ENCODE measurements at regions not wholly inside any gene's neighbourhood (a gene's known extent, or its start where the extent isn't known, plus 50 kb on each side); places are given as distances from the start of the nearest gene placed in this dataset.
"Not testable (repeated sequence)": the region's sequence is repeated elsewhere in the genome, so short reads cannot be mapped to it uniquely, and the experiment has no call there.

DNA sequence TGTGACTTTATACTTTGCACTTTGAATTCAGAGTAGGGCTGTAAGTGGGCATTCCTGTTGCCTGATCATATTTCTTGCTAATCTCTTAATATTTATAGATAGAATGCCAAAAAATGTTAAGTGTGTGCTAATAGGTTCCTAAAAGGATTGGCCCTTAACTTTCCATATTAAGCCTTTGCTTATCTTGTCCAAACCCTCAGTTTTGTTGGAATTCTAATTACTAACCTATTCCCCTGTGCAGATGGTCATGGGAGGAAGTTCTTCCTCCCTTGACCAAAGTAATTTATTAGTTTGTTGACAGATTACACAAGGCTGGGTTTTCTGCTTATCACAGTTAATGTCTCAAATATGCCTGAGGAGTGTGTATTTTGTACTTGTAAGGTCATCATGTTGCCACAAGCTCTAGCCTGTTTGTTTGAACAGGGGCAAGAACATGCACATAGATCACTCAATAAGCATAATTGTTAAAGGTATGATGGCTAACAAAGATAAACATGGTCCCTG lies 541.1 kb upstream of the SPRY2 start:
- DNase-seq (ENCODE audit: low read depth), result no peak

DNA sequence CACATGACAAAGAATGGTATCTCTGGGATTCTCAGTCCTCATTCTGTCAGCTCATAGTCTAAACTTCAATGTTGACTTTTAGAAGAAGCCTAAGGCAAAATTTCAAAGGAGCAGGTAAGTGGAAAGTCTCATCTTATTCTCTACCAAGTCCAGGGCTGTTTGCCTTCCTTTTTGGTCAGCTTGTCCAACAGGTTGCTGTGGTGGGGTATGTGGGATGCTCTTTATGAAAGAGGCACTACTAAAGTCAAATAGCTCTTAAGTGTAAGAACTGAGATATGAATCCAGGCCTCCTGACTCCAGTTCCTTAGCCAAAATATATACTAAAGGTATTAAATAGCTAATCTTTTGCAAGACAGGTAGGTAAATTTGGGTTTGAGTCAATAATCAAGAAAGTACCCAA lies 540.6 kb upstream of the SPRY2 start:
- DNase-seq (ENCODE audit: low read depth), result no peak

DNA sequence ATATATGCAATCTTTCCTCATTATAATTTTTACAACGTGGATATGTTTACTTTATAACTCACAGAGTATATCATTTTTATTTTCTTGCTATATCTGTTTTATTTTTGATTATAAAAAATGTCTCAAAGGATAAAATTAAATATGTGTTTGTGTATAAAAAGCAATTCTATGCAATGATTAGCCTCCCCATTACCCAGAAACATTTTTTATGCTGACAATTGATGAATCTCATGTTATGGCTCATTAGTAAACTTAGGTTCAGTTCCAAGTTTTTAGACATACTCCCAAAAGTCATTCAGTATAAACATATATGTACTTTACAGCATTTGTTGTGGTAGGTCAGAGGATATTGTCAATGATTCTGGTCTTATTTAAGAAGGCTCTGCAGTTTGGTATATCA lies 540.1 kb upstream of the SPRY2 start:
- DNase-seq (ENCODE audit: low read depth), result no peak

DNA sequence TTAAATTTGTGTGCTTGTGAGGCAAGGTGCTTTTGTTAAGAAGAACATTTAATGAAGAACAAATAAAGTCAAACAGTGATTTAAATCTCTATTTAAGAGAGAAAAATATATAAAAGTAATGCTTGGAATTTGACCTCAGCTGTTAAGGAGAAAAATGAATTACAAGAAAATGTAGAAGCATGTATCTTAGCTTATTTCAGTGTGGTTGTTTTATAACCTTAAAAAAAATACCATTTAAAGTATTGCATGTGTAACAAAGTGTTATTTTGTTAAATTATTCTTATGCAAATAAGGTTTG lies 537.0 kb upstream of the SPRY2 start:
- DNase-seq (ENCODE audit: low read depth), result no peak

DNA sequence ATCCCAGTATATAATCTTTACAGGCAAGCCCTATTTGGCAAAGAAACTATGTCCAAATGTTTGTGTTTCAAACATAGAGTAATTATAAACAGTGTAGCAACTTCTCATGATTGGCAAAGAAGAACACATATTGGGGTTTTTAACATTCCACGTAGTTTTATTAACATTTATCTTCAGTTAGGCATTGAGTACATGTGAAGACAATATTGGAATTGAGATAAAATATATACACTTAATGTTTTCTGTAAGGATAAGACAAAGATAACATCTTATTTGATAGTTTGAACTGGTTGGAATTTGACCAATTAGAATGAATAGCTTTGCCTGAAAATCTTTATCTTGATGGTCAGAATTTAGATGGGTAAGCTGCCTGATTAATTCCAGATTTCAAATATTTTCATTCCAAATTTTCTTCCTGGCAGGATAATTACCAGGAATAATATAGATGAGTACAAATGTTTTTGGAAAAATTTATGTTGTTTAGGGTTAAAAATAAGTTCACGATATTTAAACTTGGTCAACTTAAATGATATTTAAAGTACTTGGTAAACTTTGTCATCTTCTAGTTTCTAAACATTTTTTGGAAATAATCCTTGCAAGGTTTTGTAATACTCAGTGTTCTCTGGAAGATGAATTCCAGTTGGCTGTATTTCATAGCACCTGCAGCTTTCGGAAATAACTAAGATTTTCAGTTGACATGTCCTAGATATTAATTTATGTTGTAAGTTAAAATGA lies 536.5 kb upstream of the SPRY2 start:
- no peak for DNase-seq (ENCODE audit: low read depth)

DNA sequence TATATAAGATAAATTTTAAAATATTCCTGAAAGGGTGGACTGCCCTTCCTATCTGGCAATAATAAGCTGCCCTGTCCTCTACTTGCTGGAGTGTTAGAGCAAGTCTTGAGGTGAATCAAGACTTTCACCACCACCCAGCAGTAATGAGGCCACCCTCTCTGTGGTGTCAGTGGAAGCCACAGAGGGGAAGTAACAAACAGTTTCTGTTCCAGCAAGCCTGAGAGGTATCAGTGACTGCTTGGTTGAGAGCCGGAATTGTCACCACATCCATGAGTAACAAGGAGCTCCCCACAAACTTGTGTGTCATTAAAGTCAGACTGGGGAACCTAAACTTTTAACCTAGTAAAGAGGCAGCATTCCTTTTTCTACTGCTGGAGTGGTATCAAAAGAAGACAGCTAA lies 532.7 kb upstream of the SPRY2 start:
- no peak for DNase-seq (ENCODE audit: low read depth)

DNA sequence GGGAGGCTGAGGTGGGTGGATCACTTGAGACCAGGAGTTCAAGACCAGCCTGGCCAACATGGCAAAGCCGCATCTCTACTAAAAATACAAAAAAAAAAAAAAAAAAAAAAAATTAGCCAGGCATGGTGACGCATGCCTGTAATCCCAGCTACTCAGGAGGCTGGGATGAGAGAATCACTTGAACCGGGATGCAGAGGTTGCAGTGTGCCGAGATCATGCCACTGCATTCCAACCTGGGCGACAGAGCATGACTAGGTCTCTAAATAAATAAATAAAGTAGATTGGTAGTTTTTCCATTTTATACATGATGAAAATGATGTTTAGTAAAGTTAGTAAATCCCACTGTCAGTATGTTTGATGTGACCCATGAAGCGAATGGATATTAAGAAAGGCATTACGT lies 531.0 kb upstream of the SPRY2 start:
- not testable (repeated sequence) for DNase-seq (ENCODE audit: low read depth)

DNA sequence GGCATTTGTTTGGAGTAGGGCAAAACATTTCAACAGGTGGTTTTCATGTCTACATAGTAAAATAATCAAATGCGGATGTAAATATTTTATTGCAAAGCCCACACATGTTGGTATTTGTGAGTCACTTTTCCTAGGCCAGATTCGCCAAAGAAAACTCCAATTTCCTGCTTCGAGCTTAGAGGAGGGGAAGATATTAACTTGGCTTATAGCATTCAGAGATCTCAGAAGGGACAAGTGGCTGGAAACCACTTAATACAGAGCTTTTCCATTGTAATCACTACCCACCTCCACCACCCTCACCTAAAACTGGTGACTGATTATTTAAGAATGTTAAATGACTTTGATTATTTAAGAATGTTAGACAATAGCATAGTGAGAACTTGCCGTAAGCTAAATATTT lies 530.6 kb upstream of the SPRY2 start:
- DNase-seq (ENCODE audit: low read depth), result peak; percentile 35

DNA sequence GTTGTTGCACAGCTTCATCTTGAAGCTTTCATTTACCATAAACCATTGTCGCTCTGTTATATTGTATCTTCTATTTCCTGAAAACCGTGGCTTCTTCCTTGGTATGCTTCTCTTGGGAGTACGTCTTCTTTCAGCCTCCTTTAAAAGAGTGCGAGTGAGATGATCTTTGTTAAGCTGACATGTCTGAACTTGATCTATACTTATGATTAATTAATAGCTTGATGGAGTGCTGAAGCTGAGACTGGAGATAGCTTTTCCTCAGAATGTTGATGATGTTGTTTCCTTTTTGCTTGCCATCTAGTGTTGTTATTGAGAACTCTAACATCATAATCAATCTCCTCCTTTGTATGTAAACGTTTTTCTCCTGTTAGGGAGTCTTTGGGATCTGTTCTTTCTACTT lies 529.3 kb upstream of the SPRY2 start:
- DNase-seq (ENCODE audit: low read depth), result no peak

DNA sequence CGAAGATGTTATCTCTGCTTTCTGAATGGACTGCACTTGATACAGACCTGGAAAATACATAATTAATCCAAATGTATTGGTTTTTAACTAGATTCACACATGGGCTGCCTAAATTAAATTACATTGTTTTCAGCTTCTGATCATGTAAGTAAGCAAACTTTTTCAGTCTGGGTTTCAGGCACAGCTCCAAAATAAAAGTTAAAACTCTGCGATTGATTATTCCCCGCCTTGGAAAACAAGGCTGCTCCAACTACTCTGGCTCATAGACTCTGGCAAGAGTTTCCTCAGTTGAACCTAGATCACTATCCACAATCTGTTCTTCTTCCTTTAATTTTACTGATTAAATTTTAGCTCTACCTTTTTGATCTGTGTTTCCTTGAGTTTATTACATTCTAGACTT lies 526.0 kb upstream of the SPRY2 start:
- DNase-seq (ENCODE audit: low read depth), result no peak

DNA sequence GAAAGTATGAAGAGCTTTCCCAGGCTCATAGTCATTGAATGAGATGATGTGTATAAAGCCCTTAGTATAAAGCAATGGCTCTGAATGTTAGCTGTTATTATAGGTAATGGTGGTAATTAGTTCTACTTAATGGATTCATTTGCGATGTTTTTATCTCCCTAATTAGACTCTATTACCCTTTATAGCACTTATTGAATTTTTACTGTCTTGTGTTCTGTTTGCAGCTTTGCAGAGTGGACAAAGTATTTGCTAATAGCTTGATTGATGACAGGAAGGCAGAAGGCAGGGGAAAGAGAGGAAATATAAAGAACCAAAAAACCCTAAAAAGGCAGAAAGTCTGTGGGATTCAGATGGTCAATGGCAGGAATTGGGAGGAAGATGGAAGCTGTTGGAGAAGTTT lies 524.4 kb upstream of the SPRY2 start:
- no peak for DNase-seq (ENCODE audit: low read depth)

DNA sequence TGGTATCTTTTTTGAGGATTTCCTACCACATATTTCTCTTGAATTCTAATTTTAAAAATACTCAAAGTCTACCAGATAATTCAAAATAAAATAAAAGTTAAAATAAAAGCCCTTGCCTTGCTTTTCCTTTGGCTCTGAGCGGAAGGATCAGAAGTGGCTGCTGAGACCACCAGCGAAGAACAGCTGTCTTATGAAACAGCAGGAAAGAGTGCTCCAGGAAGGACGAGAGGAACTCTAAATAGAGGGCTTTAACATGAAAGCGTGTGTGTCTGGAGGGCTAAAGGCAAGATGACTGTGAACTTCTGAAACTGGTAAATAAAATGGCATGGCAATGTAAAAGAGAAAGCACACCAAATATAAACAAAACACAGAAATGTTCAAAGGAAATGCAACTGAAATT lies 521.5 kb upstream of the SPRY2 start:
- DNase-seq (ENCODE audit: low read depth), result no peak

DNA sequence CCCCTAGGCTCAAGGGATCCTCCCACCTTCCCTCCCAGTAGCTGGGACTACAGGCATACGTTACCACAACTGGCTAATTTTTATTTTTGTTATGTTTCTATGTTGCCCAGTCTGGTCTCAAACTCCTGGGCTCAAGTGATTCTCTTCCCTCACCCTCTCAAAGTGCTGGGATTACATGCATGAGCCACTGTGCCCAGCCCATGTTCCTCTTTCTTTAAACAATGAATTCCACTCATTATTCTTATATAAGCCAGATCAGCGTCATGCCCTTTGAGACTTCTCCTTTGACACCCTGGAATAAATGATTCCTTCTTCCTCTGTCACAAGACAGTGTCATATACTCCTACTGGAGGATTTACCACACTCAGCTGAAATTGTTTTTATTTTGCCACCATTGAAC lies 519.9 kb upstream of the SPRY2 start:
- DNase-seq (ENCODE audit: low read depth), result no peak

DNA sequence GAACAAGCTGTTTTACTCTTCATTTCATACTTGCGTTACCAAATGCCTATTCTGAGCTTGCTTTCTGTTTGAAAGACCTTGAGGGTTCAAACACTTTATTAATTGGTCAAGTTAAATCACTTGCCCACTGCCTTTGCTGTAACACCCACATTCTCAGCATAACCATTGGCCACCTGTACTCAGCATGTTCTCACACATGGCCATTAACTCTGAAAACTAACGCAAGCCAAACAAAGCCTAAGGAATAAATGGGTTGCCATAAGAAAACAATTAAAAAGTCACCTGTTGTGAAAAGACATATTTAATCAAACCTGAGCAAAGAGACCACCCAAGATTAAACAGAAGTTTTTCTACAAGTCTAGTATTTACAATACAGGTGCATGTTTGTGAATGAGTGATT lies 517.2 kb upstream of the SPRY2 start:
- DNase-seq (ENCODE audit: low read depth), result no peak

DNA sequence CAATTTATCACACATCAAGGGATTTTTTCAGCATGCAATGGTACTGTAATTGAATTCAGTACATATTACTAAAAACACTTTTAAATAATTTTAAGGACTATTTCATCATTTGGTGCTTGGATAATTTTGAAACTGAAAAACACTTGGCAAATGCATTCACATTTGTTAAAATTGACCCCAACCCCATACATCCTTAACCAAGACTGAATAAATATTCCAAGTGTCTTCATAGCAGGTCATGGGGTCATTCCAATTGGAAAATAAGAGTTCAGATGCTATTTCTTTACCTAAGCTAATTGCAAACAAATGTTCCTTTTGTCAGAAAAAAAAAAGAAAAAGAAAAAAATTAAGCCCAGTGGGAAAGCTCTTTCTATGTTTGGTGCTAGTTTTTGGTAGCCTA lies 516.4 kb upstream of the SPRY2 start:
- DNase-seq (ENCODE audit: low read depth), result peak; percentile 57

DNA sequence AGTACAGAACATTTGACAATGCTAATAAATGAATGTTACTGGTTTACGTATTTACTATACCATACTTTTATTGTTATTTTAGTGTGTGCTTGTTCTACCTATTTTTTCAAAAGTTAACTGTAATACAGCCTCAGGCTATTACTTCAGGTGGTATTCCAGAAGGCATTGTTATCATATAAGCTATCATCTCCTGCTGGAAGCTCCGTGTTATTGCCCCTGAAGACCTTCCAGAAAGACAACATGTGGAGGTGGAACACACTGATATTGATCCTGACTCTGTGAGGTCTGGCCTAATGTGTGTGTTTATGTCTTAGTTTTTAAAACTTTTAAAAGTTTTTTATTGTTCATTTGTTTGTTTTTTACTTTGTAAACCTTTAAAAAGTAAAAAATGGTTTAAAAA lies 509.8 kb upstream of the SPRY2 start:
- DNase-seq (ENCODE audit: low read depth), result no peak

DNA sequence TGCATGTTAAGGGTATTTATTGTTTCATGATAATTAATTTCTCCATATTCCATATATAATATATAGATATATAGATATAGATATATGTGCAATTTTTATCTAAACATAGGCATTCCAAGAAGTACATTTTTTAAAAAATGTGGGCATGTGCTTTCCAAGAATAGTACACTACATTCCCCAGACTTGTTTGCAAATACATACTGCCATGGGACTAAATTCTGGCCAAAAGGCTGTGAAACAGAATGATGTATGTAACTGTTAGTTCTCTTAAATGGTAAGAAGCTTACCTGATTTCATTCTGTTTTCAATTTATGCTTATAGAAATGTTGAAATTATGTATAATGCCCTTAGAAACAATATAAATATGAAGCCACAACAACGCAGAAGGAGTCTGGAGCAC lies 503.2 kb upstream of the SPRY2 start:
- DNase-seq (ENCODE audit: low read depth), result no peak

DNA sequence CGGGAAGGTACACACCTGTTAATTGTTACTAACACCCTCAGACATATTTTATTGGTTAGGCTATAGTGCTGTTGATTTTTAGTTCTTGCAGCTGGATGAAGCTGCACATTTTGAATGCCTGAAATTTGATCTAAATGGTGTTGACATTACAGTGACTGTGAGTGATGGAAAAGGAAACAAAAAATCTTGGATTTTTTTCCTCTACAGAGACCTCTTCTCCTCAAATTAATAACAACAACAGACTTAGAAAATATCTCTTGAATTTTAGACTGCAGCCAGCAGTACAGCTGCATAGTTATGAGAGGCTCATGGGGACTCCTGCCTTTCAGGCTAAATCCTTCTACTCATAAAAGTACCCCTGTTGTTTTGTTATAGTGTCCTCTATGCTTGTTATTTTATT lies 500.5 kb upstream of the SPRY2 start:
- no peak for DNase-seq (ENCODE audit: low read depth)

DNA sequence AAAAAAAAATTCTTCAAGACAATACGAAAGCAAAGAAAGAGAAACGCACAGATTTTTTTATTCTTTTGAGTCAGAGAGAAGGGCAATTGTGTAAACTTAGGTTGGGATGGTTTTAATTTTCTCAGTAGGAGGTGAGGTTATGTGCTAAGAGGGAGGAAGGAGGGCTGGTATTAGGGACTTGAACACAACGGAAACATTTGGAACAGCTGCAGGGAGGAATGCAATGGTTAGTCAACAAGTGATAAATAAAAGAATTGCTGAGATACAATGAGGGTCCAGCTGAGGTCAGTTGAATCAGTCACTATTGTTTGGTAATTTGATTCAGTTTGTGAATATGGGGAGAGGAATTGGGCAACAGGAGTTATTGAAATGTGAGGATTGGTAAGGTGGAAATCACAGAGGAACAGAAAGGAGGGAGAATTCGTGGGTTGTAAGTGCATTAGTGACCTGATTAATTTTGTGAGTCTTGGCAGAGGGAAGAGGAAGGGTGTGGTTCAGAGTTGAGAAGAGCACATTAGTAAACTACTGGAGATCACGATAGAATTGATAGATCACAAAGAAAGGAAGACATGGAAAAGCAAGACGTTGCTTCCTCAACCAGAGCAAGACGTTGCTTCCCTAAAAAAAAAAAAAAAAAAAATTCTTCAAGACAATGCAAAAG lies 499.5 kb upstream of the SPRY2 start:
- DNase-seq (ENCODE audit: low read depth), result peak; percentile 100

DNA sequence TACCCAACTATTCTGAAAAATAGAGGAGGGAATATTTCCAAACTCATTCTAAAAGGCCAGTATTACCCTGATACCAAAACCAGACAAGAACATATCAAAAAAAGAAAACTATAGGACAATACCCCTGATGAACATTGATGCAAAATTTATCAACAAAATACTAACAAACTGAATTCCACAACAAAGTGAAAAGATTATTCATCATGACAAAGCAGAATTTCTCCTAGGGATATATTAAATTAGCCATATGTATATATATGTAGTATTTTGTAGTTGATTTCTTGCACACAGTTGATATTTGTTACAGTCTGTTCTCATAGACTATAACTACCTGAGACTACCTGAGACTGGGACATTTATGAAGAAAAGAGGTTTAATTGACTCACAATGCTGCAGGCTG lies 495.0 kb upstream of the SPRY2 start:
- no peak for DNase-seq (ENCODE audit: low read depth)

DNA sequence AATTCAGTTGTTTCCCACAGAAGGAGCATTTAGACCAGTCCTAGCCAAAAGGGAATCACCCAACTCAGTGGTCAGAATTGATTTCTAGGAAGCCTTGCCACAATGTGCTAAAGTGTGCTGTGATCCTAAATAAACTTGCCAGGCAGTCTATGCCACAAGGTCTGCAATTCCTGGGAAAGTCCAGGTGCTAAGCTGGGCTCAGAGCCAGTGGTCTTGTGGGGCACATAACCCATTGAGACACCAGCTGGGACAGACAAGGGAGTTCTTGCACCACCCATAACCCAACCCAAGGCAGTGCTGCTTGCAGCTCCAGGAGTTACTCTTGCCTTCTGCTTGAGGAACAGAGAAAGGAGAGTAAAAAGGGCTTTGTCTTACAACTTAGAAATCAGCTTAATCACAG lies 489.5 kb upstream of the SPRY2 start:
- no peak for DNase-seq (ENCODE audit: low read depth)

DNA sequence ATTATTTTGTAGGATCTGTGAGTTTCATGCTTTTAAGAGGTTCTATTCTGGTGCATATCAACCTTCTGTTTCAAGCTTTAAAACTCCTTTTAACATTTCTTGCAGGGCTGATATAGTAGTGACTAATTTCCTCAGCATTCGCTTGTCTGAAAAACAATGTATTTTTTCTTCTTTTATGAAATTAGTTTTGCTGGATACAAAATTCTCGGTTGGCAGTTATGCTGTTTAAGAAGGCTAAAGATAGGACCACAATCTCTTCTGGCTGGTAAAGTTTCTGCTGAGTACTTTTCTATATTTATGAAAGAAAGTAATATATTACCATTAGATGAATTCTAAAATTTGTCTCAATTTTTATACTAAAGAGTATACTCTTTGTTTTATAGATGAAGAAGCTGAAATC lies 487.8 kb upstream of the SPRY2 start:
- DNase-seq (ENCODE audit: low read depth), result no peak

DNA sequence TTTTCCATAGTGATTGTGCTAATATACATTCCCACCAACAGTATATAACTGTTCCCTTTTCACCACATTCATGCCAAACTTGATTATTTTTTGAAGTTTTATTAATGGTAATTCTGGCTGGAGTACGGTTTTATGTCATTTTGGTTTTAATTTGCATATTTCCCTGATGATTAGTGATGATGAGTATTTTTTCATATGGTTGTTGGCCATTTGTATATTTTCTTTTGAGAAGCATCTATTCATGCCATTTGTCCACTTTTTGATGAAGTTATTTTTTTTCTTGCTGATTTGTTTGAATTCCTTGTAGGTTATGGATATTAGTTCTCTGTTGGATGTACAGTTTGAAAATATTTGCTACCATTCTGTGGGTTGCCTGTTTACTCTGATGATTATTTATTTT lies 484.4 kb upstream of the SPRY2 start:
- no peak for DNase-seq (ENCODE audit: low read depth)

DNA sequence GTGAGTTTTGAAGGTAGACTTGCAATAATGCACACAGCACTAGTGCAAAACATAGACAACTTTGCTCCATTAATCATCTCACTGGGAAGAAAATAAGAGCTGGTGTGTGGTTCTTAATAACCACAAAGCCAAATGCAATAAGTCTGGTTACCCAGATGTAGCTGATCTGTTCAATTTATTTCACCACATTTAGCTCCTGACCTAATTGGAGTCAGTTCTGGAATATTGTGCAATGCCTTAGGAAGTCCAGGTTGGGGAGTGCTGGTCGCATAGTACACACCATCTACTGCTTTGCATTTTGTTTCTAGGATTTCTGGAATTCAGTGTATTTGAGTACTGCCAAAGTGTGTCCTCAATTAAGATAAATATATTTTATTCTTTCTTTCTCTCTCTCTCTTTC lies 483.3 kb upstream of the SPRY2 start:
- peak; percentile 95 for DNase-seq (ENCODE audit: low read depth)

Data from fibroblast of gingiva (primary cell).